ENCODE measurements at regions not wholly inside any gene's neighbourhood (a gene's known extent, or its start where the extent isn't known, plus 50 kb on each side); places are given as distances from the start of the nearest gene placed in this dataset.

- DNase-seq (ENCODE audit: extremely low spot score): no peak
- CTCF ChIA-PET: no interaction called here
- no peak for TF ChIP-seq CTCF (IDR thresholded peaks at IDR 0.05; ENCODE audit: control extremely low read depth, extremely low read depth, low read depth, missing control alignments)
- POLR2A ChIA-PET: no interaction called here
These were observed 139.2 kb upstream of the ZMIZ1 start for GRCh38 chr10:78929541-78929940.

- POLR2A ChIA-PET: no interaction called here
- TF ChIP-seq CTCF (IDR thresholded peaks at IDR 0.05; ENCODE audit: control extremely low read depth, extremely low read depth, low read depth, missing control alignments): no peak
- no peak for DNase-seq (ENCODE audit: extremely low spot score)
- CTCF ChIA-PET: interaction anchor here (1.1 to 1.4 kb wide), 3 partner anchors 16 to 44 kb away, joined by 3 to 4 read pairs (median 3); no protein-coding TSS in a partner anchor
These were observed 137.3 kb upstream of the ZMIZ1 start for GRCh38 chr10:78931321-78932053.

- ChIA-PET POLR2A (no interaction called here), CTCF (interaction anchor here (1.4 kb wide), 1 partner anchor 21 kb away, joined by 4 read pairs; no protein-coding TSS in a partner anchor)
These were observed 136.7 kb upstream of the ZMIZ1 start for GRCh38 chr10:78932054-78932386.

GRCh38 chr10:78932861-78933260, 135.9 kb upstream of the ZMIZ1 start:
- no peak for DNase-seq (ENCODE audit: extremely low spot score)
- ChIA-PET POLR2A (no interaction called here), CTCF (interaction anchor here (1.0 to 1.4 kb wide), 4 partner anchors 10 to 263 kb away, joined by 3 to 5 read pairs (median 4); no protein-coding TSS in a partner anchor)
- no peak for TF ChIP-seq CTCF (IDR thresholded peaks at IDR 0.05; ENCODE audit: control extremely low read depth, extremely low read depth, low read depth, missing control alignments)

More at GRCh38 chr10:78932054-78932386, 136.7 kb upstream of the ZMIZ1 start:
- no peak for DNase-seq (ENCODE audit: extremely low spot score)
- TF ChIP-seq CTCF (IDR thresholded peaks at IDR 0.05; ENCODE audit: control extremely low read depth, extremely low read depth, low read depth, missing control alignments): no peak

- no peak for DNase-seq (ENCODE audit: extremely low spot score)
- no peak for TF ChIP-seq CTCF (IDR thresholded peaks at IDR 0.05; ENCODE audit: control extremely low read depth, extremely low read depth, low read depth, missing control alignments)
- ChIA-PET POLR2A (no interaction called here), CTCF (interaction anchor here (1.0 to 1.1 kb wide), 3 partner anchors 15 to 270 kb away, joined by 3 to 4 read pairs (median 3); no protein-coding TSS in a partner anchor)
These were observed 134.8 kb upstream of the ZMIZ1 start for GRCh38 chr10:78933828-78934531.

- POLR2A ChIA-PET: no interaction called here
- no peak for DNase-seq (ENCODE audit: extremely low spot score)
- no peak for TF ChIP-seq CTCF (IDR thresholded peaks at IDR 0.05; ENCODE audit: control extremely low read depth, extremely low read depth, low read depth, missing control alignments)
- CTCF ChIA-PET: interaction anchor here (1.1 to 1.8 kb wide), 4 partner anchors 9 to 270 kb away, joined by 3 to 8 read pairs (median 4); no protein-coding TSS in a partner anchor
These were observed 134.3 kb upstream of the ZMIZ1 start for GRCh38 chr10:78934532-78934898.

Data from GM10248 (cell line).